GM12892 (cell line): ENCODE measurements at regions not wholly inside any gene's neighbourhood (a gene's known extent, or its start where the extent isn't known, plus 50 kb on each side); places are given as distances from the start of the nearest gene placed in this dataset.

ENCODE experiments used
- POLR2A ChIP-seq: IDR thresholded peaks from 2 replicates; pipeline ENCODE4 v1.6.1; 2011; ENCODE audit warnings: low read depth, low read length, control low read depth
- POLR2AphosphoS5 ChIP-seq: IDR thresholded peaks from 2 replicates; pipeline ENCODE4 v1.6.1; 2011; ENCODE audit warnings: low read depth, low read length, control low read depth

DNA sequence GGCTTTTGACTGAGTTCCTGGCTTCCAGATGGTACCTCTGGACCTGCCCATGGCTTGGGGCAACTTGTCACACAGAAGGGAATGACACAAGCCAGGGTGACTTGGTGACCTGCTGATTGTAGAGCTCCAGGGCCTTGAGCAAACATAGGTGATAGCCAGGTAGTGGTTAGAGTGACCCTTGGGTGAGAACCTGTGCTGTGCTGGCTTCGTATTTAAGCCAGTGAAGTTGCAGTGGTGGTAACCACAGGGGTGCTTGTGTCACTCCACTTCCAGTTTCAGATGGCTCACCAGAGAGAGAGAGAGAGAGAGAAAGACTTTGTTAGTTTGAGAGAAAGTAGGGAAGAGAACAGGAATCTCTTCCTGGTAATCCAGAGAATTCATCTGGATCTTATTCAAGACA is 471.6 kb downstream of the ZIC3 start:
- TF ChIP-seq POLR2A (no peak), POLR2AphosphoS5 (no peak)
